Hepatocyte (in vitro differentiated cells): ENCODE measurements at regions not wholly inside any gene's neighbourhood (a gene's known extent, or its start where the extent isn't known, plus 50 kb on each side); places are given as distances from the start of the nearest gene placed in this dataset.

Experiments
- DNase-seq: peaks from one replicate; pipeline ENCODE4 v3.0.0-alpha.2; 2016; ENCODE audit warnings: low spot score
- H2AFZ ChIP-seq: fragments of 200-600 bp; sonication (generic); 2 replicates; pipeline ENCODE4 v1.6.0; 2016; ENCODE audit warnings: antibody characterized with exemption, mild to moderate bottlenecking
- H3K27ac ChIP-seq: fragments of 200-600 bp; sonication (generic); 2 replicates; pipeline ENCODE4 v1.5.1; 2016; ENCODE audit warnings: mild to moderate bottlenecking
- H3K27me3 ChIP-seq: fragments of 200-600 bp; sonication (generic); 2 replicates; pipeline ENCODE4 v1.6.1; 2016
- H3K36me3 ChIP-seq: fragments of 200-600 bp; sonication (generic); replicated peaks from 2 replicates; pipeline ENCODE4 v1.5.1; 2016; ENCODE audit warnings: low read depth; ENCODE audit not compliant: insufficient read depth
- H3K4me1 ChIP-seq: fragments of 200-600 bp; sonication (generic); 2 replicates; pipeline ENCODE4 v1.5.1; 2016; ENCODE audit warnings: mild to moderate bottlenecking, moderate library complexity; ENCODE audit not compliant: insufficient read depth
- H3K4me2 ChIP-seq: fragments of 200-600 bp; sonication (generic); 2 replicates; pipeline ENCODE4 v1.6.0; 2016
- H3K4me3 ChIP-seq: fragments of 200-600 bp; sonication (generic); 2 replicates; pipeline ENCODE4 v1.5.1; 2016; ENCODE audit warnings: mild to moderate bottlenecking
- H3K79me2 ChIP-seq: fragments of 200-600 bp; sonication (generic); 2 replicates; pipeline ENCODE4 v1.6.0; 2017; ENCODE audit warnings: mild to moderate bottlenecking
- H3K9me2 ChIP-seq: fragments of 200-600 bp; sonication (generic); replicated peaks from 2 replicates; pipeline ENCODE4 v1.6.0; 2017; ENCODE audit warnings: mild to moderate bottlenecking; ENCODE audit not compliant: insufficient read depth
- H3K9me3 ChIP-seq: fragments of 200-600 bp; sonication (generic); 2 replicates; pipeline ENCODE4 v1.5.1; 2016; ENCODE audit warnings: low read depth, mild to moderate bottlenecking
- H4K20me1 ChIP-seq: fragments of 200-600 bp; sonication (generic); 2 replicates; pipeline ENCODE4 v1.6.0; 2016; ENCODE audit warnings: mild to moderate bottlenecking; ENCODE audit not compliant: insufficient read depth, poor library complexity, severe bottlenecking
- CTCF ChIP-seq: fragments of 200-600 bp; sonication (generic); IDR thresholded peaks from 2 replicates; pipeline ENCODE4 v1.5.1; 2016; ENCODE audit warnings: antibody characterized with exemption, mild to moderate bottlenecking; ENCODE audit not compliant: poor library complexity
- EZH2 ChIP-seq: fragments of 200-600 bp; sonication (generic); IDR thresholded peaks from 2 replicates; pipeline ENCODE4 v1.6.1; 2016; ENCODE audit warnings: antibody characterized with exemption, mild to moderate bottlenecking, borderline replicate concordance
- EZH2phosphoT487 ChIP-seq: fragments of 200-600 bp; sonication (generic); IDR thresholded peaks from one replicate; pipeline ENCODE4 v1.6.1; 2018; ENCODE audit warnings: antibody characterized with exemption, mild to moderate bottlenecking, low read depth, moderate library complexity; ENCODE audit not compliant: unreplicated experiment, severe bottlenecking
- WGBS: methylation state at CpG from one replicate; pipeline ENCODE4 v1.1.6; 2016; ENCODE audit warnings: low lambda C conversion rate; ENCODE audit errors: missing lambda C conversion rate; 5-methylcytosine and 5-hydroxymethylcytosine counted together

DNA sequence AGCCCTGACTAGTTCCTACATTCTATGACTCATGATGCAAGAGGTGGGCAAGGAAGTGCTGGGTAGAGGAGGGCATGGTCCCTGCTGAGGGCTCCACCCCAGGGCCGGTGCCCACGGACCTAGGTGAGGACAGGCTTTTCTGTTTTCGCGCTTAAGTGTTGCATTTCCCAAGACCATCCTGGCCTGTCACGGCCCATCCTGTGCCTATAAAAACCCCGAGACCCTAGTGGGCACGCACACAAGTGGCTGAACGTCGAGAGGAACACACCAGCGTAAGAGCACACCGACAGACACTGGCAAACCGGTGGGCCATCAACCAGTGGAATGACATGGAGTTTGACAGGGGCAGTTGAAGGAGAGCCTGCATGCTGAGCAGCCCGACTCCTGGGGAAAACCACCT is 680.7 kb upstream of the GHITM start:
- Histone ChIP-seq H3K27ac (no peak overlapping the region), H2AFZ (no peak overlapping the region), H3K4me2 (no peak overlapping the region), H3K4me1 (no peaks in the 10 kb centered on the region), H3K9me2 (no peaks in the 10 kb centered on the region), H3K9me3 (no peaks in the 10 kb centered on the region), H4K20me1 (no peaks in the 10 kb centered on the region), H3K36me3 (no peaks in the 10 kb centered on the region), H3K79me2 (no peaks in the 10 kb centered on the region), H3K4me3 (no peak overlapping the region), H3K27me3 (no peaks in the 10 kb centered on the region)
- 87% methylated on average over 13 of the region's 13 CpGs for WGBS
- no peak for TF ChIP-seq EZH2
- no peak for DNase-seq

DNA sequence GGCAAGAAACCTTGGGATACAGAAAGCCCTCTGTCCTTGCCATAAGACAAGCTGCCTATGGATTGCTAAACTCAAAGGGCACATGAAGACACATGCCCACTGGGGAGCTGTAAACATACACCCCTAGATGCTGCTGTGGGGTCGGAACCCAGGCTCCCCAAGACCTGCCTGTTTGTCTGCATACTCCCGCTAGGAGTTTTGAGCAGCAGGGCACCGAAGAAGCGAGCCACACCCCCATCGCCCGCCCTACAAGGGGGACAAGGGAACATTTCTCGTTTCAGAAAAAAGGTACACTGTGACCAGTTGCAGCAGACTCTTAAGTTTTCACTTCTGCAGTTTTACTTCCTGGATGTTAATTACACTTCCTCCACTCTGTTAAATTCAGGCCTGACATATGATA is 680.2 kb upstream of the GHITM start:
- WGBS = 88% methylated on average over 7 of the region's 7 CpGs

DNA sequence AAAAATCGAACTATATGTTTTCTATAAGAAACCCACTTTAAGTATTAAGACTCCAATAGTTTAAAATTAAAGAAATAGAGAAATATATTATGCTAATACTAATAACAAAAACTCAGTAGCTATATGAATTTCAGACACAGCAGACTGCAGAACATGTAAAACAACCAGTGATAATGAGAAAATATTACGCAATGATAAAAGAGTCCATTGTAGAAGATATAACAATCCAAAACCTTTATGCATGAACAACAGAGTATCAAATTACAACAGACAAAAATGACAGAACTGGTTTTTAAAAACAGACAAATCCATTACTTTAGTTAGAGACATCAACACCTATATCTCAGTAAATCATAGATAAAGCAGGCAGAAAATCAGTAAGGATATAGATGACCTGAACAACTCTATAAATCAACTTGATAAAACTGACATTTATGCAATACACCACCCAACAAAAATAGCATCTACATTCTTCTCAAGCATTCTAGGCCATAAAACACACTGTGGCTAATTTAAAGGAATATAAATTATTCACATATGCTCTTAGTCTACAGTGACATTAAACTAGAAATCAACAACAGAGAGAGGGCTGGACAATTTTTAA is 669.5 kb upstream of the GHITM start:
- no peaks in the 10 kb centered on the region for H3K79me2 ChIP-seq
- H3K4me1 ChIP-seq = no peaks in the 10 kb centered on the region
- H3K27ac ChIP-seq = no peak overlapping the region
- no peak for DNase-seq
- H3K36me3 ChIP-seq = no peaks in the 10 kb centered on the region
- no peaks in the 10 kb centered on the region for H3K27me3 ChIP-seq
- no peak overlapping the region for H2AFZ ChIP-seq
- TF ChIP-seq EZH2 (no peak), CTCF (no peak), EZH2phosphoT487 (no peak)
- no peak overlapping the region for H3K4me2 ChIP-seq
- no peaks in the 10 kb centered on the region for H4K20me1 ChIP-seq
- no peaks in the 10 kb centered on the region for H3K9me3 ChIP-seq
- WGBS = 73% methylated on average over 2 of the region's 2 CpGs
- H3K9me2 ChIP-seq = no peaks in the 10 kb centered on the region
- no peak overlapping the region for H3K4me3 ChIP-seq

More for the DNA sequence above, 680.2 kb upstream of the GHITM start:
- DNase-seq = no peak
- Histone ChIP-seq H4K20me1 (no peaks in the 10 kb centered on the region), H3K79me2 (no peaks in the 10 kb centered on the region), H3K36me3 (no peaks in the 10 kb centered on the region), H2AFZ (no peak overlapping the region), H3K4me1 (no peaks in the 10 kb centered on the region), H3K9me3 (no peaks in the 10 kb centered on the region), H3K4me2 (no peak overlapping the region), H3K9me2 (no peaks in the 10 kb centered on the region), H3K27me3 (no peaks in the 10 kb centered on the region), H3K4me3 (no peak overlapping the region), H3K27ac (no peak overlapping the region)
- no peak for TF ChIP-seq EZH2phosphoT487
- no peak for TF ChIP-seq EZH2
- TF ChIP-seq CTCF = no peak

GRCh38 chr10:83476211-83476610 is 663.1 kb upstream of the GHITM start:
- TF ChIP-seq EZH2phosphoT487 = no peak
- no peak for TF ChIP-seq CTCF
- TF ChIP-seq EZH2 = no peak
- Histone ChIP-seq H3K9me3 (no peaks in the 10 kb centered on the region), H3K4me1 (no peaks in the 10 kb centered on the region), H3K4me2 (no peak overlapping the region), H3K4me3 (no peak overlapping the region), H2AFZ (no peak overlapping the region), H4K20me1 (no peaks in the 10 kb centered on the region), H3K27ac (no peak overlapping the region), H3K27me3 (no peaks in the 10 kb centered on the region), H3K79me2 (no peaks in the 10 kb centered on the region), H3K9me2 (no peaks in the 10 kb centered on the region), H3K36me3 (no peaks in the 10 kb centered on the region)
- DNase-seq = no peak
- 94% methylated on average over 6 of the region's 6 CpGs for WGBS
